Astrocyte (in vitro differentiated cells and primary cell): ENCODE measurements at regions not wholly inside any gene's neighbourhood (a gene's known extent, or its start where the extent isn't known, plus 50 kb on each side); places are given as distances from the start of the nearest gene placed in this dataset.

ENCODE experiments used
- DNase-seq: peaks from one replicate; pipeline ENCODE4 v3.0.0-alpha.2; 2010; ENCODE audit warnings: low read depth
- FAIRE-seq: peaks from 2 replicates; lab custom pipeline; 2011; peaks lifted over from hg19 to GRCh38; lab: Jason Lieb, UNC
- H2AFZ ChIP-seq: 2 replicates; pipeline ENCODE4 v1.6.0; 2012; ENCODE audit warnings: low read depth, low read length, inconsistent platforms
- H3K27ac ChIP-seq: 2 replicates; pipeline ENCODE4 v1.5.1; 2011; ENCODE audit warnings: low read depth, low read length, inconsistent platforms
- H3K27me3 ChIP-seq: 2 replicates; pipeline ENCODE4 v1.6.0; 2011; ENCODE audit warnings: low read length, inconsistent platforms; ENCODE audit not compliant: insufficient read depth
- H3K36me3 ChIP-seq: 2 replicates; pipeline ENCODE4 v1.5.1; 2011; ENCODE audit warnings: low read length, inconsistent platforms; ENCODE audit not compliant: insufficient read depth
- H3K4me1 ChIP-seq: 2 replicates; pipeline ENCODE4 v1.5.1; 2011; ENCODE audit warnings: low read length, inconsistent platforms; ENCODE audit not compliant: insufficient read depth
- H3K4me2 ChIP-seq: 2 replicates; pipeline ENCODE4 v1.6.0; 2012; ENCODE audit warnings: low read length, inconsistent platforms
- H3K4me3 ChIP-seq: 2 replicates; pipeline ENCODE4 v1.5.1; 2011; ENCODE audit warnings: low read depth, mild to moderate bottlenecking, low read length, inconsistent platforms; ENCODE audit not compliant: insufficient read depth
- H3K79me2 ChIP-seq: 2 replicates; pipeline ENCODE4 v1.6.0; 2012; ENCODE audit warnings: mild to moderate bottlenecking, low read length, inconsistent platforms; ENCODE audit not compliant: insufficient read depth
- H3K9ac ChIP-seq: 2 replicates; pipeline ENCODE4 v1.6.0; 2012; ENCODE audit warnings: mild to moderate bottlenecking, low read length, inconsistent platforms
- H3K9me3 ChIP-seq: 2 replicates; pipeline ENCODE4 v1.5.1; 2012; ENCODE audit warnings: low read depth, mild to moderate bottlenecking, low read length, inconsistent platforms; ENCODE audit not compliant: insufficient read depth
- H4K20me1 ChIP-seq: 2 replicates; pipeline ENCODE4 v1.6.0; 2012; ENCODE audit warnings: low read length, inconsistent platforms; ENCODE audit not compliant: insufficient read depth
- H3K27ac Mint-ChIP-seq: one replicate; pipeline ENCODE4 v1.8.0; 2021; ENCODE audit warnings: mild to moderate bottlenecking, mixed read lengths; ENCODE audit not compliant: unreplicated experiment
- H3K27me3 Mint-ChIP-seq: one replicate; pipeline ENCODE4 v1.8.0; 2021; ENCODE audit warnings: low read depth, mixed read lengths; ENCODE audit not compliant: unreplicated experiment
- H3K36me3 Mint-ChIP-seq: one replicate; pipeline ENCODE4 v1.8.0; 2021; ENCODE audit warnings: low read depth, mixed read lengths; ENCODE audit not compliant: unreplicated experiment
- H3K4me1 Mint-ChIP-seq: one replicate; pipeline ENCODE4 v1.8.0; 2021; ENCODE audit warnings: low read depth, mixed read lengths; ENCODE audit not compliant: unreplicated experiment
- H3K4me3 Mint-ChIP-seq: one replicate; pipeline ENCODE4 v1.8.0; 2021; ENCODE audit warnings: mild to moderate bottlenecking, moderate library complexity, mixed read lengths; ENCODE audit not compliant: unreplicated experiment
- H3K9me3 Mint-ChIP-seq: one replicate; pipeline ENCODE4 v1.8.0; 2021; ENCODE audit warnings: mild to moderate bottlenecking, mixed read lengths; ENCODE audit not compliant: unreplicated experiment
- EZH2 ChIP-seq: IDR thresholded peaks from 2 replicates; pipeline ENCODE4 v1.6.1; 2012; ENCODE audit warnings: mild to moderate bottlenecking, low read length, inconsistent platforms; ENCODE audit not compliant: insufficient read depth
- TF ChIP-seq, protein P1 (sequence below): IDR thresholded peaks from 2 replicates; pipeline ENCODE4 v1.5.1; 2011; ENCODE audit warnings: low read depth, mild to moderate bottlenecking, inconsistent platforms, low read length, moderate library complexity; ENCODE audit not compliant: insufficient read depth

DNA sequence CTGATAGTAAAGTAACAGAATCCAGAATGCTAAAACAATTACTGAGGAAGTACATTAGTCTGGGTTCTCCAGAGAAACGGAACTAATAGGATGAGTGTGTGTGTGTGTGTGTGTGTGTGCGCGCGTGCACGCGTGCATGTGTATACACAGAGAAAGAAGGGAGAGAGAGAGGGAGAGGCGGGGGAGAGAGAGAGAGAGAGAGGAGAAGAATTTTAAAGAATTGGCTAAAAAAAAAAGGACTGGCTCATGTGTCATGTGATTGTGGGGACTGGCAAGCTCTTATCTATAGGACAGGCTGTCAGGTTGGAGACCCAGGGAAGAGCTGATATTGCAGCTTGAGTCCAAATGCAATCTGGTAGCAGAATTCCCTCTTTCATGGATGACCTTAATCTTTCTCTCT is 976.2 kb upstream of the CDH2 start:
- Histone ChIP-seq H2AFZ (no peak overlapping the region), H3K79me2 (no peaks in the 10 kb centered on the region), H3K4me2 (no peak overlapping the region), H3K36me3 (no peaks in the 10 kb centered on the region), H3K9ac (no peak overlapping the region), H3K27me3 (no peaks in the 10 kb centered on the region), H3K9me3 (no peaks in the 10 kb centered on the region), H3K4me1 (peaks cover 35% of the 10 kb centered on the region), H3K4me3 (no peak overlapping the region), H4K20me1 (no peaks in the 10 kb centered on the region), H3K27ac (peak overlapping the region; percentile 91)
- H3K9me3 Mint-ChIP-seq = no peaks in the 10 kb centered on the region
- no peak overlapping the region for H3K4me3 Mint-ChIP-seq
- no peak for DNase-seq
- peaks cover 40% of the 10 kb centered on the region for H3K4me1 Mint-ChIP-seq
- peak overlapping the region; percentile 38 for H3K27ac Mint-ChIP-seq
- H3K27me3 Mint-ChIP-seq = no peaks in the 10 kb centered on the region
- FAIRE-seq = no peak
- no peaks in the 10 kb centered on the region for H3K36me3 Mint-ChIP-seq
- TF ChIP-seq, protein P1, sequence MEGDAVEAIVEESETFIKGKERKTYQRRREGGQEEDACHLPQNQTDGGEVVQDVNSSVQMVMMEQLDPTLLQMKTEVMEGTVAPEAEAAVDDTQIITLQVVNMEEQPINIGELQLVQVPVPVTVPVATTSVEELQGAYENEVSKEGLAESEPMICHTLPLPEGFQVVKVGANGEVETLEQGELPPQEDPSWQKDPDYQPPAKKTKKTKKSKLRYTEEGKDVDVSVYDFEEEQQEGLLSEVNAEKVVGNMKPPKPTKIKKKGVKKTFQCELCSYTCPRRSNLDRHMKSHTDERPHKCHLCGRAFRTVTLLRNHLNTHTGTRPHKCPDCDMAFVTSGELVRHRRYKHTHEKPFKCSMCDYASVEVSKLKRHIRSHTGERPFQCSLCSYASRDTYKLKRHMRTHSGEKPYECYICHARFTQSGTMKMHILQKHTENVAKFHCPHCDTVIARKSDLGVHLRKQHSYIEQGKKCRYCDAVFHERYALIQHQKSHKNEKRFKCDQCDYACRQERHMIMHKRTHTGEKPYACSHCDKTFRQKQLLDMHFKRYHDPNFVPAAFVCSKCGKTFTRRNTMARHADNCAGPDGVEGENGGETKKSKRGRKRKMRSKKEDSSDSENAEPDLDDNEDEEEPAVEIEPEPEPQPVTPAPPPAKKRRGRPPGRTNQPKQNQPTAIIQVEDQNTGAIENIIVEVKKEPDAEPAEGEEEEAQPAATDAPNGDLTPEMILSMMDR = no peak
- TF ChIP-seq EZH2 = no peak

DNA sequence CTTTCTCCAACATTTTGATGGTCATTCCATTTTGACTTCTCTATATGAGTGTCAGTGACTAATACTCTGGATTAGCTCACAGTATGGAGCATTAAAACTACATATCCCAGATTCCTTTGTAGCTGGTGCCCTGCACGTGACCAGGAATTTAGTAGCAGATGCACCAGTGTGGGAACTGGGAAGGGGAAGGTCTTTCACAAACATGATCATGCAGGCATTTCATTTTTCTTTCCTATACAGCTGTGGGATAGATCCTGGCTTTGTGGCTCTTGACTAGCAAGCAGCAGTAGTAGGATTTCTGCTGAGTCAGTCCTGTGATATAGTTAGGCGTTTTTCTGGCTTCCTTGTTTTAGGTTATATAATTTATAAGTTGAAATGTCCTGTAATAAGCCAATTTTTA is 971.0 kb upstream of the CDH2 start:
- H3K79me2 ChIP-seq = no peaks in the 10 kb centered on the region
- H3K9ac ChIP-seq = no peak overlapping the region
- no peaks in the 10 kb centered on the region for H3K27me3 ChIP-seq
- peak overlapping the region; percentile 44 for H2AFZ ChIP-seq
- no peak overlapping the region for H3K4me3 Mint-ChIP-seq
- TF ChIP-seq EZH2 = no peak
- TF ChIP-seq, protein P1 = no peak
- no peaks in the 10 kb centered on the region for H3K4me1 ChIP-seq
- H3K4me1 Mint-ChIP-seq = peaks cover 4% of the 10 kb centered on the region
- no peak overlapping the region for H3K27ac ChIP-seq
- H3K27ac Mint-ChIP-seq = peak overlapping the region; percentile 88
- no peaks in the 10 kb centered on the region for H3K9me3 Mint-ChIP-seq
- H3K36me3 ChIP-seq = no peaks in the 10 kb centered on the region
- no peaks in the 10 kb centered on the region for H4K20me1 ChIP-seq
- no peak overlapping the region for H3K4me2 ChIP-seq
- no peaks in the 10 kb centered on the region for H3K9me3 ChIP-seq
- H3K4me3 ChIP-seq = no peak overlapping the region
- DNase-seq = peak; percentile 64
- no peaks in the 10 kb centered on the region for H3K36me3 Mint-ChIP-seq
- FAIRE-seq = peak; percentile 80
- no peaks in the 10 kb centered on the region for H3K27me3 Mint-ChIP-seq

DNA sequence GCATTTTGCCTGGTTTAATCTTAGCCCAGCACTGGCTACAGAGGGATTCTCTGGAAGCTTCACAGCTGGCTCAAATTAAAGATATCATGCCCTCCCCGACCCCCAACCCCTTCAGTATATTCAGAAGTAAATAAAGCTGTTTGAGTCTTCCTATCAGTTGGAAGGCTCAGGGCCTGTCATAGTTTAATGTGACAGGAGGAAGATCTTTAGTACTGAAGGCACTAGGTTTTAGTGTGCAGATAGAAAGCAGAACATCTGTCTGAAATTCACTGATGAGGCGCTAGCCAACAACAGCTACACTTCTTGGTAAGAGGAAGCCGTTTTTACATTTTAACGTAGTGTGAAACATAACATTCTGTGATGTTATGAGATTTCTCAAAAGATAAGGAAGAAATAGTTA is 969.1 kb upstream of the CDH2 start:
- Mint-ChIP-seq H3K36me3 (no peaks in the 10 kb centered on the region), H3K27ac (no peak overlapping the region), H3K27me3 (no peaks in the 10 kb centered on the region), H3K9me3 (no peaks in the 10 kb centered on the region), H3K4me1 (peaks cover 2% of the 10 kb centered on the region), H3K4me3 (no peak overlapping the region)
- Histone ChIP-seq H3K9ac (no peak overlapping the region), H3K36me3 (no peaks in the 10 kb centered on the region), H3K27me3 (no peaks in the 10 kb centered on the region), H3K4me1 (no peaks in the 10 kb centered on the region), H3K9me3 (no peaks in the 10 kb centered on the region), H3K79me2 (no peaks in the 10 kb centered on the region), H2AFZ (no peak overlapping the region), H4K20me1 (no peaks in the 10 kb centered on the region), H3K4me3 (no peak overlapping the region), H3K4me2 (no peak overlapping the region), H3K27ac (no peak overlapping the region)
- no peak for FAIRE-seq
- TF ChIP-seq, protein P1 = no peak
- no peak for TF ChIP-seq EZH2
- DNase-seq = no peak
